NCI-H2029 (cell line): ENCODE measurements at regions not wholly inside any gene's neighbourhood (a gene's known extent, or its start where the extent isn't known, plus 50 kb on each side); places are given as distances from the start of the nearest gene placed in this dataset.

Experiments used
- DNase-seq: peaks from one replicate; lab custom pipeline; 2025; lab: John Stamatoyannopoulos, UW

GRCh38 chr11:134555510-134555909 is 143.5 kb upstream of the B3GAT1 start:
- DNase-seq, result no peak

GRCh38 chr11:134554861-134555260 is 142.8 kb upstream of the B3GAT1 start:
- DNase-seq, result no peak

GRCh38 chr11:134554106-134554505 is 142.1 kb upstream of the B3GAT1 start:
- no peak for DNase-seq

GRCh38 chr11:134552749-134553148 is 140.7 kb upstream of the B3GAT1 start:
- no peak for DNase-seq

- no peak for DNase-seq
These were observed 133.5 kb upstream of the B3GAT1 start for GRCh38 chr11:134545521-134545920.

- DNase-seq, result no peak
These were observed 132.2 kb upstream of the B3GAT1 start for GRCh38 chr11:134544095-134544815.

- no peak for DNase-seq
These were observed 131.6 kb upstream of the B3GAT1 start for GRCh38 chr11:134543645-134544044.

GRCh38 chr11:134543241-134543640 is 131.2 kb upstream of the B3GAT1 start:
- DNase-seq, result no peak

- no peak for DNase-seq
These were observed 130.5 kb upstream of the B3GAT1 start for GRCh38 chr11:134542401-134543165.

GRCh38 chr11:134541951-134542350 is 129.9 kb upstream of the B3GAT1 start:
- no peak for DNase-seq

- no peak for DNase-seq
These were observed 129.3 kb upstream of the B3GAT1 start for GRCh38 chr11:134541355-134541754.

GRCh38 chr11:134539285-134539684 is 127.2 kb upstream of the B3GAT1 start:
- no peak for DNase-seq

- no peak for DNase-seq
These were observed 126.7 kb upstream of the B3GAT1 start for GRCh38 chr11:134538742-134539141.

GRCh38 chr11:134537941-134538340 is 125.9 kb upstream of the B3GAT1 start:
- no peak for DNase-seq

GRCh38 chr11:134537296-134537695 is 125.3 kb upstream of the B3GAT1 start:
- no peak for DNase-seq

GRCh38 chr11:134536677-134537076 is 124.6 kb upstream of the B3GAT1 start:
- DNase-seq, result no peak

- DNase-seq, result no peak
These were observed 124.2 kb upstream of the B3GAT1 start for GRCh38 chr11:134536219-134536618.

GRCh38 chr11:134535029-134536025 is 123.3 kb upstream of the B3GAT1 start:
- no peak for DNase-seq

GRCh38 chr11:134533511-134533910 is 121.5 kb upstream of the B3GAT1 start:
- no peak for DNase-seq

GRCh38 chr11:134532921-134533421 is 120.9 kb upstream of the B3GAT1 start:
- DNase-seq, result no peak

GRCh38 chr11:134532131-134532920 is 120.3 kb upstream of the B3GAT1 start:
- no peak for DNase-seq
